ENCODE measurements at regions not wholly inside any gene's neighbourhood (a gene's known extent, or its start where the extent isn't known, plus 50 kb on each side); places are given as distances from the start of the nearest gene placed in this dataset.
"Not testable (repeated sequence)": the region's sequence is repeated elsewhere in the genome, so short reads cannot be mapped to it uniquely, and the experiment has no call there.

DNA sequence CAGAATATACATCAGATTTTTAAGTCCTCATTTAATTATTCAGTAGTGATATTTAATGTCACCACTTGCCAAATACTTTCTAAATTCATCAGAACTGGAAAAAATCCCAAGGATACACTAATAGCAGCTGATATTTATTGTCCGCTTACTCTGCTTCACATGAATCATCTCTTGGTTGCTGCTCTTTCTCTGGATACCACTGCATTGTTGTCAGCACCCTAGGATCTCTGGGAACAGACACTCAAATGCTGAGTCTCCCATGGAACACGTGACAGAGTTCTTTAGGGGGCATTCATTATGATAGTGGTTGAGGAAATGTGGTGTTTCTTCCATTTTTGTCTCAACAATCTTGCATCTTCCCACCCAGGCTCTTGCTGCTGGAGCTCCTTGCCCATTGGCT lies 318.0 kb downstream of the RFPL4B start:
- DNase-seq = no peak

DNA sequence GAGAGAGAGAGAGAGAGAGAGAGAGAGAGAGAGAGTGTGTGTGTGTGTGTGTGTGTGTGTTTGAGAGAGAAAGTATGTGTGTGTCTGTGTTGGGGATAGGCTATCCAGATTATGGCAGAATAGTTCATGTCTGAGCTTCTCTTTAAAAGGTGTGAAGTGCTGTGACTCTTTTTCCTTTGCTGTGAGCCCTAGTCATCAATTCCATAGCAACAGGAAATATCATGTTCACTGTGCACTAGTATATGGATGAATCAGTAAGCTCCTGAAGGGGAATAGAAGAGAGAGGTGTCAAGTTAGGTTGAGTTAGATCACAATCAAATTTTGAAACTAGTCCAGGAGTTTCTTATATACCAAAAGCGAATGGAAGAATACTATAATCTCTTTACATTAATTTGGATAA lies 318.7 kb downstream of the RFPL4B start:
- no peak for DNase-seq

DNA sequence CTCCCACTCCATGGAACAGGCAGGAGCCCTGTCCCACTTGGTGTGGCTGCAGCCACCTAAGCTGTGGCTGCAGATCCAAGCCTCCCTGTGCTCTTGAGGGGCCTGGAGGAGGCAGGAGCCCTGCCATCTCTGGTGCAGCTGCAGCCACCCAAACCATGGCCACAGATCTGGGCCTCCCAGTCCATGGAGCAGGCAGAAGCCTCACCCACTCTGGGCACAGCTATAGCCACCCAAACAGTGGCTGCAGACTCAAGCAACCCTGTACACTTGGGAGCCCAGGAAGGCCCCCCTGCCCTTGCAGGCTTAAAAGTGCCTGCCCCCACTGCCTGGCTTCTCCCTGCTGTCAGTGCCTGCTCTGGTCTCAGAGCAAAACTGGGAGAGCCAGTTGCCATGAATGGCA lies 320.3 kb downstream of the RFPL4B start:
- no peak for DNase-seq

DNA sequence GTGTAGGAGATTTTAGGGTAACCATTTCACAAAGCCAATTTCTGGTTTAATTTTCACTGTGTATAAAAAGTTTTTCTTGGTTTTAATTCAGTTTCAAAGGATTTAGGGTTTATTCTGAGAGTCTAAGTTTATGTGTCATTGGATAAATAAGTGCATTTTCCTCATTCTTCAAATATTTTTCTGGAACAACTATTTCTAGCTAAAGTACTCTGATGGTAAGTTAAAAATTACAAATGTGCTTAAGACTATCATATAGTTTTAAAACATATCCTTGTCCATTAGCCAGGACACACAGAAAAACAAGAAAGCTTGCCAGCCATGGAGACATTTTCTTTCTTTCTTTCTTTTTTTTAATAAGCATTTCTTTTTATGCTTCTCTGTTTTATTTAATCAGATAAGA lies 333.0 kb downstream of the RFPL4B start:
- DNase-seq = no peak

DNA sequence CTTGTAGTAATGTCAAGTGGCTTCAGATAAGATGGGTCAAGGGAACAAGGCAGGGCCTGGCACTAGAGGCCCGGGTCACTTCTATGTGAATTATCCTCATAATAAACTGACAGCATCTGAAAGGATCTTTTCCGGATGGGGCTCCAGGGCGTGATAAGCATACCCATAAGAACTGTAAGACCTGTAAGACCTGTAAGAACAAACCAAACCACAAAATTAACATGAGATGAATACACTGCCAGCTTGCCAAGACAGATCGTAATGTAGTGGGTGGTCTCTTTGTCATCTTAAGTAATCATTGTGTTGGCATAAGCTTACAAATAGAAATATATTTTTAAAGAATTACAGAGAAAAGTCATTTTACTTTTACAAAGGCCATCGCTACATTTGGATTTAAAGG lies 334.9 kb downstream of the RFPL4B start:
- DNase-seq = no peak

DNA sequence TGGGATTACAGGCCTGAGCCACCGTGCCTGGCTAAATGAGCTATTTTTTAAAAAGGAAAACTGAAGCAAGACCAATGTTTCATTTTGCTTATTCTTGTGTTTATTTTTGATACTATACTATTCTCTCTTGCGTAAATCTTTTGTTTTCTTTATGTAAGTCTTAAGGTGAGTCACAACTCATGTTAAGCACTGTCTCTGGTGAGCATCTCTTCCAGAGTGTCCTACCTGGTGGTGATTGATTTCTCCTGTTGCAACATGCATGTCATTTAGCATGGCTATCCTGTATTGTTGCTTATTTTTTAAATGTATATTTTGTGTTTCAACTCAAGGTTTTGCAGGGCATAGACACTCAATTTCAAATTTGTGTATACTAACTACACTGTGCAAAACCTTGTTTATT lies 336.0 kb downstream of the RFPL4B start:
- DNase-seq = no peak

DNA sequence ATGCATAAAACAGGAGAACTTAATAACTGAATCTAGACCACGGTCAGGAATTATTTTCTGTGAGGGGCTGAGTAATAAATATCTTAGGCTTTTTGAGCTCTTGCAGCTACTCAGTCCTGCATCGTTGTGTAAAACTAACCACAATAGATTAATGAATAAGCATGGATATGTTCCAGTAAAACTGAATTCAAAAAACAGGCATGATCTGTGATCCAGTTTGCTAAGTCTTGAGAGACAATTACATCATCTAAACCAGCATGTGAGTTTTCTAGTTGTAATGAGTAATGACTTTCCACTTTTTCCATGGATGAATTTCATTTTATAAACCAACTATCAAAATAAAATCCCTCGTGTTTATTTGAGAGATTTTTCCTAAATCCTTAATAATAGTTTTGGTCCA lies 336.8 kb downstream of the RFPL4B start:
- no peak for DNase-seq

DNA sequence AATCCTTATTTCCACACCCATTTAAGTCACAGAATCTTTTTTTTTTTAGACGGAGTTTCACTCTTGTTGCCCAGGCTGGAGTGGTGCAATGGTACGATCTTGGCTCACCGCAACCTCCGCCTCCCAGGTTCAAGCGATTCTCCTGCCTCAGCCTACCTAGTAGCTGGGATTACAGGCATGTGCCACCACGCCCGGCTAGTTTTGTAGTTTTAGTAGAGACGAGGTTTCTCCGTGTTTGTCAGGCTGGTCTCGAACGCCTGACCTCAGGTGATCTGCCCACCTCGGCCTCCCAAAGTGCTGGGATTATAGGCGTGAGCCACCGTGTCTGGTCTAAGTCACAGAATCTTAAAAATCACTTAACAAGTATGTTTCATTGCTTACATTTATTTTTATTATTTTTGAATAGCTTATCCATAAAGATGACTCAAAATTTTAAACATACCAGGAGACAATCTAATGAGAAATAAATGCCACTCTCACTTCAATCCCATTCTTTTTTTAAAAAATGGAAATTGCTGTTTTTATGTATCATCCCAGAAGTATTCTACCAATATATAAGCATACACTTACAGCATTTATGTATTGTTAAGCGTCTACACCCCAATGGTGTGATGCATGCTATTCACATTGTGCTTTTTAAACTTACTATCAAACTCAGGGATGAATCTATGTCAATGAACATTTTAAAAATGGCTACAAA lies 338.5 kb downstream of the RFPL4B start:
- DNase-seq = not testable (repeated sequence)

DNA sequence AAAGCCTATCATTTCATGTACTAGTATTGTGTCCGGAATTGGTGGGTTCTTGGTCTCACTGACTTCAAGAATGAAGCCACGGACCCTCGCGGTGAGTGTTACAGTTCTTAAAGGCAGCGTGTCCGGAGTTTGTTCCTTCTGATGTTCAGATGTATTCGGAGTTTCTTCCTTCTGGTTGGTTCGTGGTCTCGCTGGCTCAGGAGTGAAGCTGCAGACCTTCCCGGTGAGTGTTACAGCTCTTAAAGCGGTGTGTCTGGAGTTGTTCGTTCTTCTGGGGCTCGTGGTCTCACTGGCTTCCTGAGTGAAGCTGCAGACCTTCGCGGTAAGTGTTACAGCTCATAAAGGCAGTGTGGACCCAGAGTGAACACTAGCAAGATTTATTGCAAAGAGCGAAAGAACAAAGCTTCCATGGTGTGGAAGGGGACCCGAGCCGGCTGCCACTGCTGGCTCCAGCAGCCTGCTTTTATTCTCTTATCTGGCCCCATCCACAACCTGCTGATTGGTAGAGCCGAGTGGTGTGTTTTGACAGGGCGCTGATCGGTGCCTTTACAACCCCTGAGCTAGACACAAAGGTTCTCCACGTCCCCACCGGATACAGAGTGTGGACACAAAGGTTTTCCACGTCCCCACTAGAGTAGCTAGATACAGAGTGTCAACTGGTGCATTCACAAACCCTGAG lies 341.5 kb downstream of the RFPL4B start:
- not testable (repeated sequence) for DNase-seq

DNA sequence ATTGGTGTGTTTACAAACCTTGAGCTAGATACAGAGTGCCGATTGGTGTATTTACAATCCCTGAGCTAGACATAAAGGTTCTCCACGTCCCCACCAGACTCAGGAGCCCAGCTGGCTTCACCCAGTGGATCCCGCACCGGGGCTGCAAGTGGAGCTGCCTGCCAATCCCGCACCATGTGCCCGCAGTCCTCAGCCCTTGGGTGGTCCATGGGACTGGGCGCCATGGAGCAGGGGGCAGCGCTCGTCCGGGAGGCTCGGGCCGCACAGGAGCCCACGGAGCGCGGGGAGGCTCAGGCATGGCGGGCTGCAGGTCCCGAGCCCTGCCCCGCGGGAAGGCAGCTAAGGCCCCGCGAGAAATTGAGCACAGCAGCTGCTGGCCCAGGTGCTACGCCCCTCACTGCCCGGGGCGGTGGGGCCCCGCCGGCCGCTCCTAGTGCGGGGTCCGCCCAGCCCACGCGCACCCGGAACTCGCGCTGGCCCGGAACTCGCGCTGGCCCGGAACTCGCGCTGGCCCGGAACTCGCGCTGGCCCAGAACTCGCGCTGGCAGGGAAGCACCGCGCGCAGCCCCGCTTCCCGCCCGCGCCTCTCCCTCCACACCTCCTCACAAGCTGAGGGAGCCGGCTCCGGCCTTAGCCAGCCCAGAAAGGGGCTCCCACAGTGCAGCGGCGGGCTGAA lies 342.2 kb downstream of the RFPL4B start:
- DNase-seq = not testable (repeated sequence)

DNA sequence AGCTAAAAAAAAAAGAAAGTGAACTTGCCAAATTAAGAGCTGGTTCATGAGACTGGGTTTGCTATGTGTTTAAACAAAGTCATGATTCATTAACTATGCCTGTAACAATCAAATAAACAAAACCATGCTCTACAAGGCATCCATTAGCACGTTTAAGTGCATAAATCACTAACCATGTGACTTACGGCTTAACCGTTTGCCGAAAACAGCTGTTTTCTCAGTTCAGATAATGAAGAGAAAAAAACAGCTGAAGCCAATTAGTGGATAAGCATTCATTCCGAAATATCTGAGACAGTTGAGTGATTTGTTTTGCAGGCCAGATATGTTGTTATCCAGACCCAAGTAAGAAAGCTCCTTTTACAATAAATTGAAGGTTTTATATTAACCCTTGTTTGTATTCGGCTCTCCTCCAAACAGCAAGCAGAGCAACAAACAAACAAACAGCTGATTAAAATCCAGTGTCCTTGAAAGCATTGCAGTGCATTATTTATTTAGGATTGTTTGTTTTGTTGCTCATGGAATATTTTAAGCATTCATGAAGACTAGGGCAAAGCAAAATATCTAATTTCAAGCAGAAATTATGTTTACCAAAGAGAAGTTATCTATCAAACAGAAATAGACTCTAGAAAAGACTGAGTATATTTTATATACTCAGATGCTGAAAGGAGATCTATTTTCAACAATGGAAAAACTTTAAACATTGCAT lies 343.5 kb downstream of the RFPL4B start:
- DNase-seq = no peak

DNA sequence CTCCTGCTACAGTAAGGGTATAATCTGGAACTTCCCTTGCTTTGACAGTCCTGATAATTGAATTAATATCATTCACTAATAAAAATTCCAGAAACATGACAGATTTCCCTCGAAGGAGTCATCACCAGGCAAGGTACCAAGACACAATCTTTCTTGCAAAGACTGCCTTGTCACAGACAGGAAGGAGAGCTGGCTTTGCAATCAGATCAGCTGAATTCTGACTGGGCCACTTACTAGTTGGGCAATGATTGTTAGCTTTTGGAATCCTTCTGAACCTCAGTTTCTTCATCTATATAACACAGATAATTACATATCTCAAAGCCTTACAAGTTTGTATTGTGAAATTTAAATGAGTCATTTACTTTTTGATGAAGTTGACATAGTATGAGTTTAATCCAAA lies 344.2 kb downstream of the RFPL4B start:
- DNase-seq = no peak

DNA sequence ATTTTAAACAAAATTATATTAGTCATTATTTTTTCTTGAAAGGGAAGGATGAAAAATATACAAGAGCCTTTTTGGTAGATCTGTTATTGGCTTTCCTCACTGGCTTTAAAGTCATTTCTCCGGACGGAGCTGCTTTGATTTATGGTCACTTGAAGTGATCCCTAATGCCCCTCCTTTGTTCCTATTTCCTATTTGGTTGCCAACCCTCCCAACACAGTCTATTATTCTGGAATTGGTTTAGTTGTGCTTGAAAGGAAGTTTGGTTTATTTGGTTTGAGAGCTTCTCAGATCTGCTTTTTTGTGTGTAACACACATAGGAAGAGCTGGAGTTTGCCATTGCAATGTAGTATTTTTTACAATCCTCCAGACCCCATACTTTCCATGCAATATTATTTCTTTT lies 347.9 kb downstream of the RFPL4B start:
- DNase-seq = no peak

DNA sequence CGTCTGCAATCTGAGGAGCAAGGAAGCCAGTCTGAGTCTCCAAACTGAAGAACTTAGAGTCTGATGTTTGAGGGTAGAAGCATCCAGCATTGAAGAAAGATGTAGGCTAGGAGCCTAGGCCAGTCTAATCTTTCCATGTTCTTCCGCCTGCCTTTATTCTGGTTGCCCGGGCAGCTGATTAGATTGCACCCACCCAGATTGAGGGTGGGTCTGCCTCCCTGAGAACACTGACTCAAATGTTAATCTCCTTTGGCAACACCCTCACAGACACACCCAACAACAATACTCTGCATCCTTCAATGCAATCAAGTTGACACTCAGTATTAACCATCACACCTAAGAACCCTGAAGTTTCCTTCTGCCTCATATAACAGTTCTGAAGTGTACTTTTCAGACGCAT lies 350.1 kb downstream of the RFPL4B start:
- DNase-seq = no peak

DNA sequence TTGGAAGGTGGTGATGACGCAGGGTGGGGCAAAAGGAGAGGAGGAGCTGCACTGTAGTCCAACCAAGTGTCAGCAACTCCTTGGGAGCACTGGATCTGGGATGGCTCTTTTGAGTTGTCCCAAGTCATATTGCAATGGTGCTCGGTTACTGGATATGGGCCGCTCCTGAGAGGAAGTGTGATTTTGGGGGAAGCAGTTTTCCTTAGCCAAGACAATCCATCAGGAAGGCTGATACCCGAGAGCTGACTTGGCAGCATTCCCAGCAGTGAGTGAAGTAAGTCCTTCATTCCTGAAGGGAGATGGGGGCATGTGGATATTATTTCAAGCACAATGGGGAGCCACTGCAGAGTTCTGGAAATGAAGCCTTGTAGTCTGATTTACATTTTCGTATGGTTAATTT lies 354.1 kb downstream of the RFPL4B start:
- DNase-seq = no peak

DNA sequence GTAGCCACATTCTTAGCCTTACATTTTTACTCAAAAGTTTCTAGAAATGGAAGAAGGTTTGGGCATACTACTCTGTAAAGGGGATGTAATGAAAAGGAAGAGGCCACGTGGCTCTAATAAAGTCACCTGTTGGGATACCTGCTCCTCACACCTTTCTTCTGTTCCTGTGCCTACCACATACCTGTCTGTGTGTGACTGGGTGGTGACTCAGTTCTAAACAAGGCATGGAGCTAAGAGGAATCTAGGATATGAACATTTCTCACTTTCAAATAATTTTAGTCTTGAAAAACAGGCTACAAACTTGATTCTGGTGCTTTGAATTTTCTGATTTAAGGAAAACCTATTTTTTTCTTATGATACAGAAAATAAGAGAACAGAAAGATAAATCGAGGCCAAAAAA lies 363.6 kb downstream of the RFPL4B start:
- no peak for DNase-seq

DNA sequence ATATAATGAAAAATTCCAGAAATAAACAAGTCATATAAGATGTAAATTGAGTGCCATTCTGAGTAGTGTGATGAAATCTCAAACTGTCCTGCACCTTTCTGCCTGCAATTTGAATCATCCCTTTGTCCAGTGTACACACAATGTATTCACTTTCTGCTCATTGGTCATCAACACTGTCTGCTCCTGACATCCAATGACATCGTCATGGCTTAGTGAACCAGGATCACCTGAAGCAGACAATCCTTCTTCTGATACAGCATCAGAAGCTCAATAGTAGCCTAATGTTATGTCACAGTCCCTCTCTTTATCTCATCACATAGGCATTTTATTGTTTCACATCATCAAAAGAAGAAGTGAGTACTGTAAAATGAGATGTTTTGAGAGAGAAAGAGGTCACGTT lies 366.3 kb downstream of the RFPL4B start:
- DNase-seq = no peak

DNA sequence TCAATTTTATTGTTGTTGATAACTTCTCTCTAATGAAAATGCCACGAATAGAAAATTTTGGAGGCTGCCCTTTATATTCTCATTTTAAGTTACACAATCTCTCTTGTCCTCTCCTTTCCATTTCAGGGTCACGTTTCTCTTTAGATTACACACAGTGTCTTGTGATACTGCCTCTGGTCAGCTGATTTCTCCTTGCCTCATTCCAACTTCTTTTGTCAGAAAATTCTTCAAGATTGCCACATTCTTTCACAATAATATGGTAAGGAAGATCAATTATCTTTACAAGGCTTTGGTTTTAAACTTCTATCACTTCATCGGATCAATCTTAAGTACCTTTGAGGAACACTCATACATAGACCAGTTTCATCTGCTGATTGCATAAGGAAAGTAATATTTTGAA lies 370.3 kb downstream of the RFPL4B start:
- no peak for DNase-seq

DNA sequence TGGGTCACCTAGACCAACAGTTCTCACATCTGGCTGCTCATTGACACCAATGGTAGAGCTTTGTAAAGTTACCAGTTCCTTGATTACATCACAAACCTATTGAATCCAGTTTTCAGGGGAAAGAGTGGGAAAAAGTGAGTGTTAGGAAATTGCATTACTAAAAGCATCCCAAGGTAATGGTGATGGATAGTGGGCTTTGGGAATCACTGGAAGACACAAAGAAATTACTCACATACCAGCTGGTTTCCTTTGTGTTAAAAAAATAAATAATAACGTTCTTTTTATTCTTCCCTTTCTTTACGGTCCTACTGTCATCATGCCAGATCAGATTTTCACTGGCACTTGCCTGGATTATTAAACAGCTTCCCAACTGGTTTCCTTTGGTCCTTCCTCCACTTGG lies 370.7 kb downstream of the RFPL4B start:
- no peak for DNase-seq

DNA sequence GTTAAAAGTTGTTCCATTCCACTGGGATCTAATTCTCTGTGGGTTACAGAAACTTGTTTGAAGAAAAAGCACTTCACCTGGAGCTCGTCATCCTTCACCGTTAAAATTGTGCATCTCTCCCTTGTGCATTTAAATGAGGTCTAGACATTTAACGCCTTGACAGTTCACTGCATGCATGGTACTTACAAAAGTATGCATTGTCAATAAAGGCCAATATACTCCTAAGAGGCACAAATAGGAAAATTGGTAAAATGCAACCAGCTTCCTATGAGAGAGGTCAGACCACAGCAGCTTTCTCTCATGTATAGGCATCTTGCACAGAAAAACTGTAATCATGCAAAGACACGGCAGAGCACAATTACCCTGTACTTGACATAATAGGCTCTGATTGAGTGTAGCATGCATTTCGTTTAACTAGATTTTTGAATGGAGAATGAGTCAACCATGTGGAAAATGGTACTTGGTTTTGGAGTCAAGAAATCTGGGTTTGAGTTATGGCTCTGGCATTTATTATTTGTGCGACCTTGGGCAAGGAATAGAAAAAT lies 378.5 kb downstream of the RFPL4B start:
- DNase-seq = no peak

DNA sequence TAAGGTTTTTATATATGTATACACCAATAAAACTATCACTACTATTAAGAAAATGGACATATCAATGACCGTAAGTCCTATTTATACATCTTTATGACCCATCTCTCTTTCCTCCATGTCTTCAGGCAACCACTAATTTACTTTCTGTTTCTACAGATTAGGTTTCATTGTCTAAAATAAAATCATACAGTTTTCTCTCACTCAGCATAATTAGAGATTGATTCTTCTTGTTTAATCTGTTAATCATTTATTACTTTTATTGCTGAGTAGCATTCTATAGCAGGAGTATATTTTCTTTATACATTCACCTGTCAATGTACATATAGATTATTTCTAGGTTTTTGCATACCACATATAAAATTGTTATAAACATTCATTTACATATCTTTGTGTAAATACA lies 388.0 kb downstream of the RFPL4B start:
- no peak for DNase-seq

DNA sequence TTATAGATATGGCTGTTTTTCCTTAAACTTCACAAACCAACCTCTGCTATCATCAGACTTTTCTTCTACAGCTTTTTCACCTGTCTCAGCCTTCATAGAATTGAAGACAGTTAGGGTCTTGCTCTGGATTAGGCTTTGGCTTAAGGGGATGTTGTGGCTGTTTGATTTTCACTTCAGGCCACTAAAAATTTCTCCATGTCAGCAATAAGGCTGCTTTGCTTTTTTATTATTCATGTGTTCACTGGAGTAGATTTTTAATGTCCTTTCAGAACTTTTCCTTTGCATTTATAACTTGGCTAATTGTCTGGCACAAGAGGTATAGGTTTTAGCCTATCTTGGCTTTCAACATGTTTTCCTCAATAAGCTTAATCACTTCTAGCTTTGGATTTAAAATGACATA lies 392.6 kb downstream of the RFPL4B start:
- DNase-seq = no peak

DNA sequence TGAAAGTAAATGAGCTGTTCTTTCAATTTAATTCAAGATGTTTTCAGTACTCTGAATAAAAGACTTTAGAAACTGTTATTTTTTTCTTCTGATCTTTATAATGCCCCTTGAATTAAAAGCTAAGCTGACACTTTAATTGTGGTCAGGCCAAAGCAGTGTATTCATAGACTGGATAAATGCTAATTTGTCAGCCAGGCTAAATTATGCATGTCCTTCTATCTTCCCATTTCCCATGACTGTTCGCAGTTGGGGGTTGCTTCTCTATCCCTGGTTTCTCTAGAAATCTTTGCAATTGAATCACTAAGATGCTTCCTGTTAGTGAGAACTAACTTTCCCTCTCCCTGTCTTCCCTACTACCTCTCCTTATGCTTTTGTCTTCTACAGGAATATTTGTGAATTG lies 396.2 kb downstream of the RFPL4B start:
- DNase-seq = no peak
